ENCODE measurements at regions not wholly inside any gene's neighbourhood (a gene's known extent, or its start where the extent isn't known, plus 50 kb on each side); places are given as distances from the start of the nearest gene placed in this dataset.

DNA sequence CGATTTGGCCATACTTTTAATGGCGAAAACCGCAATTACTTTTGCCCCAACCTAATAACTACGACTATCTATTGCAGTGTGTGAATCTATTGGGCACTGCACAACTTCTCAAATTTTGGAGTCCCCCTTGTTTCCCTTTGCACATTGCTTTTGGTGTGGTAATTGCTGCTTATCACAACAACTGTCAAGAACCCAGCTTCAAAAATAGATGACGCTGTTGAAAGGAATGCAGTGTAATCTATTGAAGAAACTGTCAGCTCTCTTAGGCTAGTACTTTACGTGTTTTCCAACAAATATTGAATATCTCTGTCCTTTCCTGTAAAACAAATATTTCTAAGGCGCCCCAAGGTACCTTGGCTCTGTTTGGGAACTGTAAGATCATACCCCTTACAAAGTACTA, 222.8 kb upstream of the UBE2E2 start:
- TF ChIP-seq HSF4 (CRISPR knock-in tag; IDR thresholded peaks at IDR 0.05; ENCODE audit: borderline replicate concordance) (no peak), LARP7 (IDR thresholded peaks at IDR 0.05) (no peak), PML (IDR thresholded peaks at IDR 0.05; ENCODE audit: low read length) (no peak), NFXL1 (CRISPR knock-in tag; IDR thresholded peaks at IDR 0.05) (no peak), EZH2 (IDR thresholded peaks at IDR 0.05; ENCODE audit: borderline replicate concordance, low read depth, low read length) (no peak), YY1 (IDR thresholded peaks at IDR 0.05; ENCODE audit: borderline replicate concordance in 1 of 3, control insufficient read depth in 1 of 3, extremely low read depth in 1 of 3, insufficient read depth in 3 of 3, insufficient read length in 1 of 3, insufficient replicate concordance in 2 of 3, low read depth in 1 of 3, low read length in 2 of 3) (no peak), ZNF347 (CRISPR knock-in tag; IDR thresholded peaks at IDR 0.05; ENCODE audit: low read depth) (no peak), RAD21 (CRISPR knock-in tag; conservative IDR thresholded peaks at IDR 0.05 in 1 of 2, IDR thresholded peaks at IDR 0.05 in 1 of 2) (no peak), SETDB1 (IDR thresholded peaks at IDR 0.05; ENCODE audit: low read length) (no peak), HCFC1 (IDR thresholded peaks at IDR 0.05; ENCODE audit: low read depth, low read length) (no peak)
- TF ChIP-seq, protein P1, sequence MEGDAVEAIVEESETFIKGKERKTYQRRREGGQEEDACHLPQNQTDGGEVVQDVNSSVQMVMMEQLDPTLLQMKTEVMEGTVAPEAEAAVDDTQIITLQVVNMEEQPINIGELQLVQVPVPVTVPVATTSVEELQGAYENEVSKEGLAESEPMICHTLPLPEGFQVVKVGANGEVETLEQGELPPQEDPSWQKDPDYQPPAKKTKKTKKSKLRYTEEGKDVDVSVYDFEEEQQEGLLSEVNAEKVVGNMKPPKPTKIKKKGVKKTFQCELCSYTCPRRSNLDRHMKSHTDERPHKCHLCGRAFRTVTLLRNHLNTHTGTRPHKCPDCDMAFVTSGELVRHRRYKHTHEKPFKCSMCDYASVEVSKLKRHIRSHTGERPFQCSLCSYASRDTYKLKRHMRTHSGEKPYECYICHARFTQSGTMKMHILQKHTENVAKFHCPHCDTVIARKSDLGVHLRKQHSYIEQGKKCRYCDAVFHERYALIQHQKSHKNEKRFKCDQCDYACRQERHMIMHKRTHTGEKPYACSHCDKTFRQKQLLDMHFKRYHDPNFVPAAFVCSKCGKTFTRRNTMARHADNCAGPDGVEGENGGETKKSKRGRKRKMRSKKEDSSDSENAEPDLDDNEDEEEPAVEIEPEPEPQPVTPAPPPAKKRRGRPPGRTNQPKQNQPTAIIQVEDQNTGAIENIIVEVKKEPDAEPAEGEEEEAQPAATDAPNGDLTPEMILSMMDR (IDR thresholded peaks at IDR 0.05 in 2 of 3, conservative IDR thresholded peaks at IDR 0.05 in 1 of 3; ENCODE audit: insufficient read depth in 2 of 3, low read depth in 1 of 3, low read length in 3 of 3), result no peak
